ENCODE measurements at regions not wholly inside any gene's neighbourhood (a gene's known extent, or its start where the extent isn't known, plus 50 kb on each side); places are given as distances from the start of the nearest gene placed in this dataset.

DNA sequence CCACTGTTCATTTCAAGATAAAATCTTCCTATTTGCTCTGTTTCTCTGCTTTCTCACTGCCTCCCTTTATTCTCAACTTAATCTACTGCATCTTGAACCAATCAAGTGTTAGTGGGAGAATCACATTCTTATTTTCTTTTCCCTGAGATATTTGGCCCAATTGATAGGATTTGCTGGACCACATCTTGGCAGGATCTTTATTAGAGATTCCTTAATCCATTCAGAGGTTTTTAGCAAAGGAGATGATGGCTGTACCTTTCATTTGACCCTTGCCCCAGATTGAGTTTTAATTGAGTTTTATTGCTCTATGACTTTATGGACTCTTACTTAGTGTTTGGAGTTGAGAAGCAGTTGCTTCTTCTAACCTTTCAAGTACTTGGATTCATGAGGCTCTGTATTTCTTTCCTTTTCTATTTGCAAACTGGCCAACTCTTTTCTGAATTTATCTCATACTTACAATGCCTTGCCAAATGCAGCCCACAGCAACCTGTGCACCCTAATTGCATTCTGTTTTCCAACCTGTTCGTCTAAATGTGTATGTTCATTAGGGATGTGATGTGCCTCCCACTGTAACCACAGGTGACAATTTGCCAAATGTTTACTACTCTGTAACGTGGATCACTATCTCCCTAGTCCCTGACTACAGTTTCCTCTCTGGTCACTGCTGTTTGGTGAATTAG lies 274.8 kb upstream of the KAZN start:
- Mint-ChIP-seq H3K36me3 (no peaks in the 10 kb centered on the region), H3K27me3 (ENCODE audit: low read depth) (peaks cover 72% of the 10 kb centered on the region), H3K9me3 (peaks cover 5% of the 10 kb centered on the region), H3K4me1 (no peaks in the 10 kb centered on the region), H3K4me3 (no peak overlapping the region), H3K27ac (no peak overlapping the region)
- DNase-seq (ENCODE audit: low spot score in 2 of 2, unreplicated experiment in 2 of 2) = no peak
- TF ChIP-seq, protein P1, sequence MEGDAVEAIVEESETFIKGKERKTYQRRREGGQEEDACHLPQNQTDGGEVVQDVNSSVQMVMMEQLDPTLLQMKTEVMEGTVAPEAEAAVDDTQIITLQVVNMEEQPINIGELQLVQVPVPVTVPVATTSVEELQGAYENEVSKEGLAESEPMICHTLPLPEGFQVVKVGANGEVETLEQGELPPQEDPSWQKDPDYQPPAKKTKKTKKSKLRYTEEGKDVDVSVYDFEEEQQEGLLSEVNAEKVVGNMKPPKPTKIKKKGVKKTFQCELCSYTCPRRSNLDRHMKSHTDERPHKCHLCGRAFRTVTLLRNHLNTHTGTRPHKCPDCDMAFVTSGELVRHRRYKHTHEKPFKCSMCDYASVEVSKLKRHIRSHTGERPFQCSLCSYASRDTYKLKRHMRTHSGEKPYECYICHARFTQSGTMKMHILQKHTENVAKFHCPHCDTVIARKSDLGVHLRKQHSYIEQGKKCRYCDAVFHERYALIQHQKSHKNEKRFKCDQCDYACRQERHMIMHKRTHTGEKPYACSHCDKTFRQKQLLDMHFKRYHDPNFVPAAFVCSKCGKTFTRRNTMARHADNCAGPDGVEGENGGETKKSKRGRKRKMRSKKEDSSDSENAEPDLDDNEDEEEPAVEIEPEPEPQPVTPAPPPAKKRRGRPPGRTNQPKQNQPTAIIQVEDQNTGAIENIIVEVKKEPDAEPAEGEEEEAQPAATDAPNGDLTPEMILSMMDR (IDR thresholded peaks at IDR 0.05; ENCODE audit: unreplicated experiment) = no peak

DNA sequence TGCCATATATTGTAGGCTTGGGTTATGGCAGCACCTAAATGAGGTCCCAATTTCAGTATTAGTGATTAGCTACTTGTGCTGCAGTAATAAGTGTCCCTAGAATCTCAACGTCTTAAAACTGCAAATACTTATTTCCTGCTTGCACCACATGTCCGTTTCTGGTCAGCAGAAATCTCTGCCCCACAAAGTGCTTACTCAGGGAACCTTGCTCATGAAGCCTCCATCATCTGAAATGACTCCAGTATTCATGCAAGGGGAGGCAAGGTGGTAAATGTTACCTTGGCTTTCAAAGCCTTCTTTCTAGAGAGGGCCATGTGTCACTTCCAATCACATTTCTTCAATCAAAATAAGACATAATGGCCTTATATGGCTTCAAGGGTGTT lies 274.2 kb upstream of the KAZN start:
- no peak for DNase-seq (ENCODE audit: low spot score in 2 of 2, unreplicated experiment in 2 of 2)
- no peaks in the 10 kb centered on the region for H3K4me1 Mint-ChIP-seq
- no peaks in the 10 kb centered on the region for H3K36me3 Mint-ChIP-seq
- H3K9me3 Mint-ChIP-seq = peaks cover 5% of the 10 kb centered on the region
- TF ChIP-seq, protein P1 (IDR thresholded peaks at IDR 0.05; ENCODE audit: unreplicated experiment) = no peak
- H3K4me3 Mint-ChIP-seq = no peak overlapping the region
- H3K27ac Mint-ChIP-seq = no peak overlapping the region
- peaks cover 77% of the 10 kb centered on the region for H3K27me3 Mint-ChIP-seq (ENCODE audit: low read depth)

DNA sequence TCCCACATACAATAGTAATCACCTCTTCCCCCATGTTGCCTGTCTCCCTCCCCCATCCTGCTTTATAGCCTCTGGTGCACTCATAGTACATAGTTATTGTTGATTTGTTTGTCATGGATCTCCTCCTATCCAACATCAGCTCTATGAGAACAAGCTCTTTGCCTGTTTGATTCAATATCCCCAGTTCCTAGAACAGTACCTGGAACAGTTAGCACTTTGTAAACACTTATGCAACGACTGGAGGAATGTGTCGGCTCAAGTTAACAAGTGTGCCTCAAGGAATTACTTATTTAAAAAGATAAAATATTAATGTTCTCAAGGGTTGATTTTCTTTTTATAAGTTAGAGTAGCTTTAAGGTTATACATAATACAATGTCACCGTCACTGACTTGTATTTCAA lies 271.6 kb upstream of the KAZN start:
- TF ChIP-seq, protein P1 (IDR thresholded peaks at IDR 0.05; ENCODE audit: unreplicated experiment) = no peak
- Mint-ChIP-seq H3K9me3 (peaks cover 19% of the 10 kb centered on the region), H3K36me3 (no peaks in the 10 kb centered on the region), H3K27ac (no peak overlapping the region), H3K4me3 (no peak overlapping the region), H3K27me3 (ENCODE audit: low read depth) (peaks cover 67% of the 10 kb centered on the region), H3K4me1 (no peaks in the 10 kb centered on the region)
- no peak for DNase-seq (ENCODE audit: low spot score in 2 of 2, unreplicated experiment in 2 of 2)

DNA sequence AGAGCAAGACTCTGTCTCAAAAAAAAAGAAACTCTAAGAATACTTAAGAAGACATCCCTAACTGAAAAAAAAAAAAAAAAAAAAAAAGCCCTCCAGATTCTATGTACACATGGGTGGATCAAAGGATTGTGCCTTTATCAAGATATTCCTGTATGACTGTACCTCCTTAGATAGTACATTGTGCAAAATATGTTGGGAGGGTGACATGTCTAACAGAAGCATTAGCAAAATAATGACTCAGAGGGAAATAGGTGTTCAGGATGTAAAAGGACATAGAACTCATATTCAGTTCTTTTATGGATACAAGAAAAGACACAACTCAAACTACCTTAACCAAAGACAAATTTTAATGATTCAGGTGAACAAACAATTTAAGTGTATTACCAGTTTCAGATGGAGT lies 269.8 kb upstream of the KAZN start:
- H3K27ac Mint-ChIP-seq = no peak overlapping the region
- no peak overlapping the region for H3K4me3 Mint-ChIP-seq
- no peaks in the 10 kb centered on the region for H3K36me3 Mint-ChIP-seq
- H3K4me1 Mint-ChIP-seq = no peaks in the 10 kb centered on the region
- peaks cover 19% of the 10 kb centered on the region for H3K9me3 Mint-ChIP-seq
- no peak for DNase-seq (ENCODE audit: low spot score in 2 of 2, unreplicated experiment in 2 of 2)
- TF ChIP-seq, protein P1 (IDR thresholded peaks at IDR 0.05; ENCODE audit: unreplicated experiment) = no peak
- peaks cover 57% of the 10 kb centered on the region for H3K27me3 Mint-ChIP-seq (ENCODE audit: low read depth)

DNA sequence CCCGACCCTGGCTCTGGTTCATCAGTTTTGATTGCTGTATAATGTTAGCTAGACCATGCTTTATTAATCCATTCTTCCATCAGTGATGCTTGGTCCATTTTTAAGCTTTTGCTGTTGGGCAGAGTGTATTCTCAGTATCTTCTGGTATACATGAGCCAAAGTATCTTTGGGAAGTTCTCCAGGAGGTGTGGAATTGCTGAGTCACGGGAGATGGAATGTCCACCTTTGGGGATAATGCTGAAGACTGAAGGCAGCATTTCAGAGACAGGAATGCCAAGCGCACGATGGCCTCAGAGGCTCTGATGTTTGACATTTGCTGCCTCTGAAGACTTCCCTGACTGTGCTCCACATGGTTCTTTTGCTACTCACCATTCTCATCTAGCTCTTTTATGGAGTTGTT lies 266.3 kb upstream of the KAZN start:
- peaks cover 32% of the 10 kb centered on the region for H3K9me3 Mint-ChIP-seq

More for the DNA sequence above, 266.3 kb upstream of the KAZN start:
- TF ChIP-seq, protein P1 (IDR thresholded peaks at IDR 0.05; ENCODE audit: unreplicated experiment) = no peak
- Mint-ChIP-seq H3K27ac (no peak overlapping the region), H3K4me1 (no peaks in the 10 kb centered on the region), H3K27me3 (ENCODE audit: low read depth) (peaks cover 43% of the 10 kb centered on the region), H3K4me3 (no peak overlapping the region), H3K36me3 (no peaks in the 10 kb centered on the region)
- DNase-seq (ENCODE audit: low spot score in 2 of 2, unreplicated experiment in 2 of 2) = no peak

Measured in mesothelial cell of epicardium (in vitro differentiated cells).